HPDE6-E6E7 (cell line): ENCODE measurements at regions not wholly inside any gene's neighbourhood (a gene's known extent, or its start where the extent isn't known, plus 50 kb on each side); places are given as distances from the start of the nearest gene placed in this dataset.

ENCODE experiments used
- DNase-seq: peaks from one replicate; pipeline ENCODE4 v3.0.0; 2011; ENCODE audit warnings: missing footprints; ENCODE audit errors: extremely low spot score

DNA sequence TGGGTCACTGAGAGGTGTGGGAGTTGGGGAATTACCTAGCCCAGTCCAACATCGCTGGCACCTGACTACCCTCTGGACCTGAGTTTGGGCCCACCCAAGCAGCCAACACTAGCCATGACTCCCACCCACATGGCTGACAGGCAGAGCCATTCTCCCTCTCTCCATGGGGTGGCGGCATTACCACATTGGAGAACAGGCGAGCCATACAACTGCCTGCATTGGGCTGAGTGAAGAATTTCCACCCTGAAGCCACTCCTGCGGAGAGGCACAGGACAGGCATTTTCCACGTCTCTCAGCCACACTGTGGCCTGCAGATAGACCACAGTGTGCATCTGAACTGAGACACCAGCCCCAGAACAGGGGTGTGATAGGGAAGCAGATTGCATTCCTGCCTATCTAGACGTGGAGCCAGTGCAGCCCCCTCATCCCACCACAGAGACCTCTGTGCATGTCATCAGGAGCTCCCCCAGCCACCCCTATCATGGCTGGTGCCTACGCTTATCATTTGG lies 58.2 kb upstream of the ANTXRL start:
- DNase-seq = peak; percentile 89

DNA sequence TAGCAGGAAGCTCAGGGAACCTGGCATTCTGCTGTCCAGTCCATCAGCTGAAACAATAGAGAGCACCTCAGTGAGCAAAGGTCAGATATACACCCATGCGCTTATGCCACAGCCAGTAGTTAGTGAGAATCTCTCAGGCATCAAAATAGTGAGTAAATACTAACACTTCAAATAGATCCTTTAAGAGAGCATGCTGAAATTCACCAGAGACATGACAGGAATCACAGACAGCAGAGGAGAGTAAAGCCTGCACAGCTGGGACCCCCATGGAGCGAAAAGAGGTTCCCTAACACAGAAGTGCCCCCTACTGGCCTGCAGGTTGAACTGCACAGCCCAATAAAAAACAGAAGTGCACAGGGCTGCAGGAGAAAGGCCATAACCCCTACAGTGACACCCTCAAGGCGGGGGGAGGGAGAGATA lies 57.6 kb upstream of the ANTXRL start:
- no peak for DNase-seq

DNA sequence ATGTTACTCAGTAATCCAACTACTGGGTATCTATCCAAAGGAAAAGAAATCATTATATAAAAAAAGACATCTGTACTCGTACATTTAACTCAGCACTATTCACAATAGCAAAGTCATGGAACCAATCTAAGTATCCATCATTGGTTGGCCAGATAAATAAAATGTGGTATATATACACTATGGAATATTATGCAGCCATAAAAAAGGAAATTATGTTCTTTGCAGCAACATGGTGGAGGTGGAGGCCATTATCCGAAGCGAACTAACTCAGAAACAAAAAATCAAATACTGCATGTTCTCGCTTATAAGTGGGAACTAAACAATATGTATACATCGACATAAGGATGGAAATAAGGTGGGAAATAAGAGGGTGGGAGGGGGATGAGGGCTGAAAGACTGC lies 56.2 kb upstream of the ANTXRL start:
- no peak for DNase-seq

DNA sequence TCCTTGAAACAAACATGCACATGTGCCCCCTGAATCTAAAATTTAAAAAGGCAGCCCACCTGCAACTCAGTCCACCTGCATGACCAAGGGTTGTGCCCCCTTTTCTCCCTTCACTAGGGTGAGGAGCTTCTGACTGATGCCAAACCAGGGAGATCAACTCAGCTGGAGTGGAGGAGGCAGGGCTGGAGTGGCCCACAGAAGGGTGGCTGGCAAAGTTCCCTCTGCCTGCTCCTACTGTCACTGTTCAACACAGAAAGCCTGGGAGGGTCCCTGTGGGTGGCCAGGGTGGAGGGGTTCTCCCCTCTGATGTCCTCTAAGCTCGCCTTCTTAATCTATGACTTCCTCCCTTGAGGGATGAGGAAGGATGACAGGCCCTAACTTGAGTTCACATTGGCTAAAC lies 55.7 kb upstream of the ANTXRL start:
- no peak for DNase-seq

DNA sequence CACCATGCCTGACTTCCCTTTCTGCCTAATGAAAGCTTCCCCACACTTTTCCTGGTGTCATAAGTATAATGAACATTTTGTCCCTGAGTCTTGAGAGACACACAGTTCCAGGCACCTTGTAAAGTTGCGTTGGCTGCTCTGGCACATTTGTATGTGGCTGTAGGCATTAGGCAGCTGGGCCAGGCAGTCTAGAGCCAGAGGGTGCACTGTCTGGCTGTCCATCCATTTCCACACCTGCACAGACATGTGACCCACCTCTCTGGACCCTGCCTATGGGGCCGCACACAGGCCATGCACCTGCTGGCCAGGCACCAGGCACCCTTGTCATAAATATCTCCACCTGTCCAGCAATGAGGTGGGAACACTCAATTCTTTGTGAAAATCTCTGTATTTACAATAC lies 54.7 kb upstream of the ANTXRL start:
- DNase-seq = no peak

DNA sequence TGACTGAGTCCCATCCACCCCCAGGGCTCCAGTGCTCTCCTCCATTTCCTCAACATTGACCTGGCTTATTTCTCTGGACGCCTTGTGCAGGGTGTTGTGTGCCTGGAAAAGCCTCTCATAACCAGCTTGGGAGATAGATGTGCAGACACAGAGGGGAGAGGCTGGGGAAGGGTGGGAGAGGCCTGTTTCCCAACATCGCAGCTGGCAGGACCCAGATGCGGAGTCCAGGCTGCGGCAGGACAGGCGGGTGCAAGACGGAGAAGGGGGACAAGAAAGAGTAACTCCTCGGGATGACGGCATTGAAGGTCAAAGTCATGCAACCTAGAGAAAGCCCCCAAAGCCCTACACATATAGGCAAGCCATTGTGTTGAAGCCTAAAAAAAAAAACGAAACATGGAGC lies 54.1 kb upstream of the ANTXRL start:
- DNase-seq = no peak

DNA sequence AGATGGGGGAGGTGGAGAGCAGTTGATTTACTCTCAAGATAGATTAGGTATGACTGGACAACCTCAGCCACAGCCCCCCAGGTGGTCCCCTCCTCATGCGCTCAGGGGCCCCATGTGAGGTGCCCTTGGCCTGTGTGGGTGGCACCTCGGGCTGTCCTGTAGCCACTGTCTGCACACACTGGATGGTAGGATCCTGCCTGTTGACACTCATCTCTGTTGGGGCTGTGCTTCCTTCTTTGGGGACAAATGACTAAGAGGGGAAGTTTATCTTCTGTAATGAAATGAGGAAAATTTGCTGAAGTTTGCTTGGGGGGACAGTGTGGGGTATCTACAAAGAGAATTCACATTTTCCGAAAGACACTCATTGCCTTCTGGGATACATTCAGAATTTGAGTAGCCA lies 53.6 kb upstream of the ANTXRL start:
- no peak for DNase-seq

DNA sequence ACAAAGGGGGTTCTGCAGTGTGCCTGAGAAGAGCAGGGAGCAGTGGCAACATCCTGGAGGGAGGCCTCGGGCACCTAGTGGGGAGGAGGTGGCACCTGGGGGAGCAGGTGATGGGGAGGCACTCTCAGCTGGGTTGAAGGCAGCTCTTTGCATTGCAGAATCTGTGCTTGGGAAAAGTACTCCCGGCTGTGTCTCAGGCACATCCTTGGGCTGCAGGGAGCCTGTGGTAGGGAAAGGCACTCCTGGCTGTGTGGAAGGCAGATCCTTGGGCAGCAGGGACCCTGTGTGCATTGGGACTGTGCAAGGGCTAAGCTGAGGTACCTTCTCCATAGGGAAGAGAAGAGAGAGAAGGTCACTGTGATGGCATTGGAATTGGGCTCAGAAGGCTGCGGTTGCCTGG lies 52.8 kb upstream of the ANTXRL start:
- DNase-seq = no peak

DNA sequence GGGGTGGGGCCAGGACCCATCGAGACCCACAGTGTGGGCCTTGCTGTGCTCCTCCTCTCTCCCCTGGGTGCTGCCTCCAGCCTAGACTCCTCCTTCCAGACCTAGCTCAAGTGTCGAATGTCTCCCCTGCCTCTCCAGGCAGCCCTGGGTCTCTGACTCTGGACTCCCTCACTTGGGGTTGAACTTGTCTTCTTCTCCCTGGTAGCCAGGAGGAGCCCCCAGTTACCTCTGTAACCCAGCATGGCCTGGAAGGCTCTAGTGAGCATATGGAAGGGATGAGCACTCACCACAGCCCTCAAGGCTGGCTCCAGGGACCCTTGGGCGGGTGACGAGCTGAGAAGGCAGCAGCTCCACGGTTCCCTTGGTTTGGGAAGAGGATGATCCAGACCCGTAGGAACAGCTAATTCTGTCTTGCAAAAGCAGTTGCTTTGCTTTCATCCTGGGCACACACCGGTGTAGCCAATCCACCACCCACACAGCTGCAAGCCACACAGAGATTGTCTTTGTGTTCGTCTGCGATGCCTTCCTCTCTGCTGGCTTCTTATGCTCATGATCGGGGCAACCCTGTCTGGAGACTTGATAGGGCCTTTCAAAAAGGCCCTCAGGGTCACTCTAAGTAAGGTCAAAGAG lies 52.3 kb upstream of the ANTXRL start:
- no peak for DNase-seq

DNA sequence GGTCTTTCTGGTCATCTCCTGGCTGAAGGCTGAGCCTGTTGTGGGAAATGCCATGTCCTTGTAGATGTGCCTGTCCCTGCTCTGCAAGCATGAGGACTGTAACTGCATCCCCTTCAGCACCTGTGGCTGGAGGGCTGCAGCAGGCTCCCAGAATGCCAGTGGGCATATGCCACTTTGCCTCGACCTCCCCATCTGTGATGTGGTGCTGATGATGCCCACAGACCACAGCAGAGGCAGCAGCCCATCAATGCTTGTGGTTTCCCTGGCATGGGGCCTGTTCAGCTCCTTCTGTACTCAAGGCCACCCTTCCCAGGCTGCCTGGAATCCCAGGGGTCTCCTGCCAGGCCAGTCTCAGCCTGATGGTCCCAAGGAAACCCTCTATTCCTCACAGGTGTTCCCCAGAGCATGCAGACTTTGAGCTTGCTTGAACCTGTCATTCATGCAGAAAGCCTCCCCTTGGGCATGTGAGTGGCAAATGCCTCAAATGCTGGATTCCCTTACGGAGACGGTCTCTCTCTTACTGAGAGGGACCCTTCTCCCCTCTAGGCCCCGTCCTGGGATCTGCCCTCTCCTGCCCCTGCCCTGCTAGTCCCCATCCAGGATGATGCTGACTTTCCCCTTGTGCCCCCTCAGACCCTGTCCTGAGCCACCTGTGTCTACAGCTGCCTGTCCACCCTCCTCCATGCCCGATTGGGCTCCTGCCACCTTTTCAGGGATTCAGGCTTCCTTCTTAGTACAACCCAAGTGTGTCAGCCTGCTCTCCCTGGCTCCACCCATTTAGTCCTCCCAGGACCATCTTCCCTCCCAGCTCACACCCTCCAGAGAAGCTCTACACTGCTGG lies 50.9 kb upstream of the ANTXRL start:
- DNase-seq = no peak

DNA sequence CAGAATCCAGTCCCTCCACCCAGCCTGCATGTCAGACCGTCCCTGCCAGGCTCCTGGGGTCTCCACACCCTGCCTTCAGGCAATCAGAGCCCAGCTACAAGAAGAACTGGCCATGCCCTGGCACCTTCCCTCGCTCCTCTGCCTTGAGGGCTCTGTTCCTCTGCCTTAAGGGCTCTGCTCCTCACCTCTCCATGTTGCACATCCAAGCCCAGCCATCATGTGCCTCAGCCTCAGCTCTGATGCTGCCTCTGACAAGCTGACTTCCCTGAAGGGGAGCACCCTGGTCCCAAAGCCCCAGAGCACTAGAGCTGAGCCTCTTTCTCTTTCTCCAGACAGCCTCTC lies 50.3 kb upstream of the ANTXRL start:
- no peak for DNase-seq

DNA sequence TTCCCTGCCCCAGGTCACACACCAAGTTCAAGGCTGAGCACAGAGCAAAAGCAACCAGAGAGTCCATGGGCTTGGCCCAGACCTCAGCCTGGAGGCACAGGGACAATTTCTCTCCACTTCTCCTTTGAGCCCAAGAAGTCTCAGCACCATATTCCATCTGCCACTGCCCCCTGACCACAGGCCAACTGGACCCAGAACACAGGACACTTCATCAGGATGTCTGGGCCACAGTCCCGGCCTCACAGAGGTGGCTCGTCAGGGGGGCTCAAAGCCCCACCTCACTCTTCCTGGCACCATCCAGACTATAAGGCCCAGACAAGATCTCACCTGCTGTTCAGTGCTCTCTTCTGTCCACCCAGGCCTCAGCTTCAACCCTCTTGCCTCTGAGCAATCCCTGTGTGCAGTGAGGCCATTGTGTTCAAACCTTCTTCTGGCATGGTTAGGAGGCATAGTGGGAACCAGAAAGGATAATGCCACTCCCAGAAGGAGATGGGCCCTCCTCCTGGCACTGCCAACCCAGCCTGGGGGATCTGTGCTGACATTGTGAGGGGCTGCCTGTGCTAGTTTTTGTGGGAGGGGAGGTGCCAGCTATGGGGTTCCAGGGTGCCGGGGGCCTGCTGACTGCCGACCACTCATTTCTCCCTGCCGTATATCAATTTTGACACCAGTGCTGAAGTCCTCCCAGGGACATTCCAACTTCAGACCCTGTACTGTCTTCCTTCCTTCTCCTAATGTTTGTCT lies 49.7 kb upstream of the ANTXRL start:
- no peak for DNase-seq
